Keratinocyte (primary cell): ENCODE measurements at regions not wholly inside any gene's neighbourhood (a gene's known extent, or its start where the extent isn't known, plus 50 kb on each side); places are given as distances from the start of the nearest gene placed in this dataset.

Source experiments
- EZH2 ChIP-seq: IDR thresholded peaks from one replicate; pipeline ENCODE4 v1.6.1; 2012; ENCODE audit warnings: inconsistent platforms, mild to moderate bottlenecking, low read length, moderate library complexity
- TF ChIP-seq, protein P1 (sequence below), 3 experiments: IDR thresholded peaks in 1 of 3; conservative IDR thresholded peaks in 1 of 3; optimal IDR thresholded peaks in 1 of 3; 2 replicates in 2 of 3; 3 replicates in 1 of 3; pipeline versions ENCODE3 to v1.5.1; 2011; ENCODE audit warnings: low read length in 3 of 3, mild to moderate bottlenecking in 3 of 3, moderate library complexity in 2 of 3, control low read depth in 1 of 3, inconsistent platforms in 1 of 3; ENCODE audit not compliant: insufficient read depth in 2 of 3; ENCODE audit errors: extremely low read depth in 1 of 3

DNA sequence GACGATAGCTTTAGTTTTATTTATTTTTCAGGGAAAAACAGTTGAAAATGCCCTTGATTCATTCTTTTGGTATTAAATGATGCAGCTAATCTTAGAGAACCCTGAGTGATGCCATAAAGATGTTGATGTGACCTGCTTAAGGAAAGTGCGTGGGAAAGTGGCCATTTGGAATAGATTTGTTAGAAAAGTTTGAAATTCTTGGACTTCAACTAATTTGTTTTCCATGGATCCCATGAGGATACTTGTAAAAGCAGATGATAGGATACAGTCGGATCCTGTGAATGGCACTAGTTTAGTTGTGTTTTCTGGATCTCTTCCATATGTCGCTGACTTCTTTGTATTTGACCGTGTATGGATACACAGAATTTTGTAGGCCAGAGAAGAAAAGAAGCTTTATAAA is 69.0 kb downstream of the SEPTIN7 start:
- TF ChIP-seq, protein P1, sequence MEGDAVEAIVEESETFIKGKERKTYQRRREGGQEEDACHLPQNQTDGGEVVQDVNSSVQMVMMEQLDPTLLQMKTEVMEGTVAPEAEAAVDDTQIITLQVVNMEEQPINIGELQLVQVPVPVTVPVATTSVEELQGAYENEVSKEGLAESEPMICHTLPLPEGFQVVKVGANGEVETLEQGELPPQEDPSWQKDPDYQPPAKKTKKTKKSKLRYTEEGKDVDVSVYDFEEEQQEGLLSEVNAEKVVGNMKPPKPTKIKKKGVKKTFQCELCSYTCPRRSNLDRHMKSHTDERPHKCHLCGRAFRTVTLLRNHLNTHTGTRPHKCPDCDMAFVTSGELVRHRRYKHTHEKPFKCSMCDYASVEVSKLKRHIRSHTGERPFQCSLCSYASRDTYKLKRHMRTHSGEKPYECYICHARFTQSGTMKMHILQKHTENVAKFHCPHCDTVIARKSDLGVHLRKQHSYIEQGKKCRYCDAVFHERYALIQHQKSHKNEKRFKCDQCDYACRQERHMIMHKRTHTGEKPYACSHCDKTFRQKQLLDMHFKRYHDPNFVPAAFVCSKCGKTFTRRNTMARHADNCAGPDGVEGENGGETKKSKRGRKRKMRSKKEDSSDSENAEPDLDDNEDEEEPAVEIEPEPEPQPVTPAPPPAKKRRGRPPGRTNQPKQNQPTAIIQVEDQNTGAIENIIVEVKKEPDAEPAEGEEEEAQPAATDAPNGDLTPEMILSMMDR (optimal IDR thresholded peaks at IDR 0.05 in 1 of 3, IDR thresholded peaks at IDR 0.05 in 1 of 3, conservative IDR thresholded peaks at IDR 0.05 in 1 of 3; ENCODE audit: extremely low read depth in 1 of 3, insufficient read depth in 2 of 3, low read length in 3 of 3) = no peak
- no peak for TF ChIP-seq EZH2
